Suprapubic skin (tissue), 4 donors: ENCODE measurements at regions not wholly inside any gene's neighbourhood (a gene's known extent, or its start where the extent isn't known, plus 50 kb on each side); places are given as distances from the start of the nearest gene placed in this dataset.

Source experiments
- POLR2A ChIP-seq, 2 donors: fragments of 450-650 bp; IDR thresholded peaks; one replicate each; pipeline ENCODE4 v1.6.1; 2017; ENCODE audit warnings: antibody characterized with exemption in 2 of 2, mild to moderate bottlenecking in 2 of 2, moderate library complexity in 2 of 2
- POLR2AphosphoS5 ChIP-seq, 3 donors: sonication (generic); formaldehyde crosslinking; IDR thresholded peaks; one replicate each; pipeline ENCODE4 v1.6.1; 2017; ENCODE audit warnings: antibody characterized with exemption in 3 of 3
- TF ChIP-seq, protein P1 (sequence below), 2 donors: fragments of 200-600 bp in 1 of 2; fragments of 450-650 bp in 1 of 2; sonication (generic) in 1 of 2; IDR thresholded peaks; one replicate each; pipeline ENCODE4 v1.5.1; 2016 to 2019; ENCODE audit warnings: antibody characterized with exemption in 2 of 2, mild to moderate bottlenecking in 1 of 2, moderate library complexity in 1 of 2

DNA sequence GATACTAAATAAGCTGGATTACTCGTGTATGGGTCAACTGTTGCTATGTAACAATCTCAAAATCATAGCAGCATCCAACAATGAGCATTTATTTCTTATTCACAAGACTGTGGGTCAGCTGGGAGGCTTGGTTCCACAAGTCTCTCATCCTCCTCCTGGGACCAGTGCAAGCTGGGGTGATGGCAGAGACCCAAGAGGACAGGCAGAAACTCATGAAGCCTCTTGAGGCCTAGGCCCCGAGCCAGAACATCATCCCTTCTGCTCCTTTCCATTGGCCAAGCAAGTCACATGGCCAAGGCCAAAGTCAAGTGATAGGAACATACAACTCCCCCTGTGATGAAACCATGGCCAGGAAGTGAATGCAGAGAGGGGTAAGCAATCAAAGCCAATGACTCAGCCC is 422.1 kb downstream of the BCOR start:
- TF ChIP-seq POLR2A (IDR thresholded peaks at IDR 0.05) (no peak), POLR2AphosphoS5 (IDR thresholded peaks at IDR 0.05) (no peak)
- TF ChIP-seq, protein P1, sequence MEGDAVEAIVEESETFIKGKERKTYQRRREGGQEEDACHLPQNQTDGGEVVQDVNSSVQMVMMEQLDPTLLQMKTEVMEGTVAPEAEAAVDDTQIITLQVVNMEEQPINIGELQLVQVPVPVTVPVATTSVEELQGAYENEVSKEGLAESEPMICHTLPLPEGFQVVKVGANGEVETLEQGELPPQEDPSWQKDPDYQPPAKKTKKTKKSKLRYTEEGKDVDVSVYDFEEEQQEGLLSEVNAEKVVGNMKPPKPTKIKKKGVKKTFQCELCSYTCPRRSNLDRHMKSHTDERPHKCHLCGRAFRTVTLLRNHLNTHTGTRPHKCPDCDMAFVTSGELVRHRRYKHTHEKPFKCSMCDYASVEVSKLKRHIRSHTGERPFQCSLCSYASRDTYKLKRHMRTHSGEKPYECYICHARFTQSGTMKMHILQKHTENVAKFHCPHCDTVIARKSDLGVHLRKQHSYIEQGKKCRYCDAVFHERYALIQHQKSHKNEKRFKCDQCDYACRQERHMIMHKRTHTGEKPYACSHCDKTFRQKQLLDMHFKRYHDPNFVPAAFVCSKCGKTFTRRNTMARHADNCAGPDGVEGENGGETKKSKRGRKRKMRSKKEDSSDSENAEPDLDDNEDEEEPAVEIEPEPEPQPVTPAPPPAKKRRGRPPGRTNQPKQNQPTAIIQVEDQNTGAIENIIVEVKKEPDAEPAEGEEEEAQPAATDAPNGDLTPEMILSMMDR (IDR thresholded peaks at IDR 0.05) = no peak
